GM12873 (cell line): ENCODE measurements at regions not wholly inside any gene's neighbourhood (a gene's known extent, or its start where the extent isn't known, plus 50 kb on each side); places are given as distances from the start of the nearest gene placed in this dataset.

Experiments used
- CTCF ChIP-seq: IDR thresholded peaks from 2 replicates; pipeline ENCODE4 v1.5.1; 2012; ENCODE audit warnings: low read depth, mild to moderate bottlenecking, moderate library complexity, low read length, control low read depth; ENCODE audit not compliant: insufficient read depth; ENCODE audit errors: missing control alignments

GRCh38 chr18:2134364-2134763 is 436.9 kb downstream of the METTL4 start:
- no peak for TF ChIP-seq CTCF

GRCh38 chr18:2135309-2135708 is 436.0 kb downstream of the METTL4 start:
- TF ChIP-seq CTCF = no peak

- TF ChIP-seq CTCF = no peak
Observed at GRCh38 chr18:2138552-2138951, 432.8 kb downstream of the METTL4 start.

- TF ChIP-seq CTCF = no peak
Observed at GRCh38 chr18:2139691-2140090, 431.6 kb downstream of the METTL4 start.

- TF ChIP-seq CTCF = no peak
Observed at GRCh38 chr18:2143636-2144035, 427.7 kb downstream of the METTL4 start.

GRCh38 chr18:2144811-2145210 is 426.5 kb downstream of the METTL4 start:
- TF ChIP-seq CTCF = no peak

GRCh38 chr18:2146092-2146491 is 425.2 kb downstream of the METTL4 start:
- TF ChIP-seq CTCF = no peak
